NCI-H226 (cell line): ENCODE measurements at regions not wholly inside any gene's neighbourhood (a gene's known extent, or its start where the extent isn't known, plus 50 kb on each side); places are given as distances from the start of the nearest gene placed in this dataset.
A peak's percentile ranks its signal among the peaks of the same experiment; 100 is the strongest.

Experiments
- DNase-seq: peaks from one replicate; pipeline ENCODE4 v3.0.0-alpha.2; 2015

- no peak for DNase-seq
Measured at GRCh38 chr13:106744516-106744915, 176.6 kb upstream of the ARGLU1 start.

GRCh38 chr13:106738186-106738678, 170.3 kb upstream of the ARGLU1 start:
- no peak for DNase-seq

- no peak for DNase-seq
Measured at GRCh38 chr13:106736941-106737340, 169.0 kb upstream of the ARGLU1 start.

- DNase-seq, result no peak
Measured at GRCh38 chr13:106734198-106734597, 166.3 kb upstream of the ARGLU1 start.

- no peak for DNase-seq
Measured at GRCh38 chr13:106723036-106723435, 155.1 kb upstream of the ARGLU1 start.

- DNase-seq, result no peak
Measured at GRCh38 chr13:106722620-106723019, 154.7 kb upstream of the ARGLU1 start.

GRCh38 chr13:106721599-106721998, 153.7 kb upstream of the ARGLU1 start:
- no peak for DNase-seq

- DNase-seq, result no peak
Measured at GRCh38 chr13:106714271-106714982, 146.5 kb upstream of the ARGLU1 start.

- no peak for DNase-seq
Measured at GRCh38 chr13:106712381-106712780, 144.4 kb upstream of the ARGLU1 start.

GRCh38 chr13:106710266-106710665, 142.3 kb upstream of the ARGLU1 start:
- no peak for DNase-seq

- no peak for DNase-seq
Measured at GRCh38 chr13:106709522-106709921, 141.6 kb upstream of the ARGLU1 start.

GRCh38 chr13:106702505-106702904, 134.6 kb upstream of the ARGLU1 start:
- no peak for DNase-seq

- DNase-seq, result no peak
Measured at GRCh38 chr13:106701771-106702341, 133.9 kb upstream of the ARGLU1 start.

- DNase-seq, result no peak
Measured at GRCh38 chr13:106700439-106700838, 132.5 kb upstream of the ARGLU1 start.

- DNase-seq, result no peak
Measured at GRCh38 chr13:106700007-106700406, 132.1 kb upstream of the ARGLU1 start.

- DNase-seq, result no peak
Measured at GRCh38 chr13:106699311-106699710, 131.4 kb upstream of the ARGLU1 start.

- DNase-seq, result no peak
Measured at GRCh38 chr13:106696719-106697118, 128.8 kb upstream of the ARGLU1 start.

- no peak for DNase-seq
Measured at GRCh38 chr13:106696140-106696539, 128.2 kb upstream of the ARGLU1 start.

- peak; percentile 85 for DNase-seq
Measured at GRCh38 chr13:106695139-106695538, 127.2 kb upstream of the ARGLU1 start.

GRCh38 chr13:106691861-106692260, 123.9 kb upstream of the ARGLU1 start:
- no peak for DNase-seq

- DNase-seq, result no peak
Measured at GRCh38 chr13:106691341-106691740, 123.4 kb upstream of the ARGLU1 start.

GRCh38 chr13:106690779-106691178, 122.8 kb upstream of the ARGLU1 start:
- DNase-seq, result peak; percentile 8

- DNase-seq, result no peak
Measured at GRCh38 chr13:106689906-106690305, 122.0 kb upstream of the ARGLU1 start.

GRCh38 chr13:106688940-106689339, 121.0 kb upstream of the ARGLU1 start:
- DNase-seq, result no peak

- no peak for DNase-seq
Measured at GRCh38 chr13:106686163-106686562, 118.2 kb upstream of the ARGLU1 start.
